H9 (cell line): ENCODE measurements at regions not wholly inside any gene's neighbourhood (a gene's known extent, or its start where the extent isn't known, plus 50 kb on each side); places are given as distances from the start of the nearest gene placed in this dataset.

Source experiments
- DNase-seq: peaks from one replicate; pipeline ENCODE4 v3.0.0-alpha.2; 2017
- H2AFZ ChIP-seq: one replicate; pipeline ENCODE4 v1.6.1; 2013; ENCODE audit warnings: mild to moderate bottlenecking, low read length, control low read depth, moderate library complexity
- H2AK5ac ChIP-seq: 2 replicates; pipeline ENCODE4 v1.6.1; 2013; ENCODE audit warnings: low read length, control low read depth, mixed read lengths; ENCODE audit not compliant: insufficient read length
- H2BK120ac ChIP-seq: one replicate; pipeline ENCODE4 v1.6.1; 2013; ENCODE audit warnings: low read depth, mild to moderate bottlenecking, low read length, control low read depth, inconsistent platforms; ENCODE audit not compliant: poor library complexity, severe bottlenecking
- H2BK12ac ChIP-seq: 2 replicates; pipeline ENCODE4 v1.6.1; 2013; ENCODE audit warnings: low read length, control low read depth, mixed read lengths, low read depth; ENCODE audit not compliant: insufficient read length
- H2BK15ac ChIP-seq: 2 replicates; pipeline ENCODE4 v1.6.1; 2013; ENCODE audit warnings: low read depth, low read length, control low read depth
- H2BK20ac ChIP-seq: one replicate; pipeline ENCODE4 v1.6.1; 2013; ENCODE audit warnings: low read depth, mild to moderate bottlenecking, low read length, control low read depth, inconsistent platforms; ENCODE audit not compliant: poor library complexity, severe bottlenecking
- H2BK5ac ChIP-seq: 2 replicates; pipeline ENCODE4 v1.6.1; 2013; ENCODE audit warnings: low read length, control low read depth, mixed read lengths; ENCODE audit not compliant: insufficient read length
- H3K14ac ChIP-seq: 2 replicates; pipeline ENCODE4 v1.6.1; 2013; ENCODE audit warnings: low read length, control low read depth; ENCODE audit not compliant: insufficient read depth
- H3K18ac ChIP-seq: 2 replicates; pipeline ENCODE4 v1.6.1; 2013; ENCODE audit warnings: low read depth, mild to moderate bottlenecking, mixed read lengths, low read length, control low read depth; ENCODE audit not compliant: insufficient read length
- H3K23ac ChIP-seq: 2 replicates; pipeline ENCODE4 v1.6.1; 2013; ENCODE audit warnings: low read length, control low read depth, mixed read lengths, low read depth; ENCODE audit not compliant: insufficient read length
- H3K23me2 ChIP-seq: 2 replicates; pipeline ENCODE4 v1.6.1; 2013; ENCODE audit warnings: low read depth, mild to moderate bottlenecking, mixed read lengths, low read length, control low read depth; ENCODE audit not compliant: insufficient read length, poor library complexity, severe bottlenecking
- H3K27ac ChIP-seq: 2 replicates; pipeline ENCODE4 v1.5.1; 2013; ENCODE audit warnings: low read length, control low read depth, mixed read lengths, low read depth; ENCODE audit not compliant: insufficient read length
- H3K27me3 ChIP-seq: 2 replicates; pipeline ENCODE4 v1.6.1; 2013; ENCODE audit warnings: low read length, control low read depth, inconsistent platforms; ENCODE audit not compliant: insufficient read depth
- H3K4ac ChIP-seq: 2 replicates; pipeline ENCODE4 v1.6.1; 2013; ENCODE audit warnings: low read depth, mild to moderate bottlenecking, control low read depth, inconsistent platforms, low read length, moderate library complexity
- H3K4me1 ChIP-seq: 2 replicates; pipeline ENCODE4 v1.6.1; 2013; ENCODE audit warnings: low read length, control low read depth, inconsistent platforms; ENCODE audit not compliant: insufficient read depth
- H3K4me2 ChIP-seq: 2 replicates; pipeline ENCODE4 v1.6.1; 2013; ENCODE audit warnings: low read length, control low read depth, mixed read lengths; ENCODE audit not compliant: insufficient read length, insufficient read depth
- H3K56ac ChIP-seq: 2 replicates; pipeline ENCODE4 v1.6.1; 2013; ENCODE audit warnings: low read depth, mild to moderate bottlenecking, mixed read lengths, low read length, control low read depth; ENCODE audit not compliant: insufficient read length
- H3K79me1 ChIP-seq: 2 replicates; pipeline ENCODE4 v1.6.1; 2013; ENCODE audit warnings: low read depth, mild to moderate bottlenecking, moderate library complexity, low read length, control low read depth, inconsistent platforms; ENCODE audit not compliant: insufficient read depth, poor library complexity, severe bottlenecking
- H3K79me2 ChIP-seq: 2 replicates; pipeline ENCODE4 v1.6.1; 2013; ENCODE audit warnings: low read length, control low read depth, inconsistent platforms; ENCODE audit not compliant: insufficient read depth
- H3K9ac ChIP-seq: 2 replicates; pipeline ENCODE4 v1.6.1; 2013; ENCODE audit warnings: low read length, control low read depth, mixed read lengths; ENCODE audit not compliant: insufficient read length; ENCODE audit errors: extremely low read depth
- H3K9me3 ChIP-seq: one replicate; pipeline ENCODE4 v1.6.1; 2013; ENCODE audit warnings: low read depth, low read length, inconsistent platforms; ENCODE audit not compliant: control insufficient read depth
- H3T11ph ChIP-seq: one replicate; pipeline ENCODE4 v1.6.1; 2013; ENCODE audit warnings: mild to moderate bottlenecking, low read length, control low read depth, inconsistent platforms
- H4K20me1 ChIP-seq: one replicate; pipeline ENCODE4 v1.6.1; 2013; ENCODE audit not compliant: control insufficient read depth, insufficient read length, insufficient read depth
- H4K5ac ChIP-seq: 2 replicates; pipeline ENCODE4 v1.6.1; 2013; ENCODE audit warnings: low read depth, mild to moderate bottlenecking, mixed read lengths, low read length, control low read depth; ENCODE audit not compliant: insufficient read length
- H4K8ac ChIP-seq: replicated peaks from 2 replicates; pipeline ENCODE4 v1.6.1; 2013; ENCODE audit warnings: low read length, control low read depth, mixed read lengths, low read depth; ENCODE audit not compliant: insufficient read length
- H4K91ac ChIP-seq: 2 replicates; pipeline ENCODE4 v1.6.1; 2013; ENCODE audit warnings: low read depth, mild to moderate bottlenecking, moderate library complexity, mixed read lengths, low read length, control low read depth; ENCODE audit not compliant: insufficient read length
- H3K27ac Mint-ChIP-seq, 3 experiments: 2 replicates in 2 of 3; 3 replicates in 1 of 3; pipeline ENCODE4 v1.8.0; 2020 to 2021; ENCODE audit warnings: mixed read lengths in 3 of 3, mild to moderate bottlenecking in 1 of 3, moderate library complexity in 1 of 3
- H3K27me3 Mint-ChIP-seq: 2 replicates; pipeline ENCODE4 v1.8.0; 2021; ENCODE audit warnings: low read depth, mild to moderate bottlenecking, moderate library complexity, mixed read lengths
- H3K36me3 Mint-ChIP-seq, 3 experiments: 2 replicates in 2 of 3; 3 replicates in 1 of 3; pipeline ENCODE4 v1.8.0; 2020 to 2021; ENCODE audit warnings: low read depth in 3 of 3, mixed read lengths in 3 of 3; ENCODE audit not compliant: insufficient read depth in 1 of 3
- H3K4me1 Mint-ChIP-seq, 2 experiments: 2 replicates each; pipeline ENCODE4 v1.8.0; 2020; ENCODE audit warnings: mixed read lengths in 2 of 2
- H3K4me3 Mint-ChIP-seq, 2 experiments: 2 replicates in 1 of 2; 3 replicates in 1 of 2; pipeline ENCODE4 v1.8.0; 2020 to 2021; ENCODE audit warnings: mild to moderate bottlenecking in 2 of 2, mixed read lengths in 2 of 2, moderate library complexity in 1 of 2
- H3K9me3 Mint-ChIP-seq, 2 experiments: 2 replicates in 1 of 2; 3 replicates in 1 of 2; pipeline ENCODE4 v1.8.0; 2020; ENCODE audit warnings: mild to moderate bottlenecking in 2 of 2, mixed read lengths in 2 of 2, moderate library complexity in 1 of 2
- WGBS: extraction: QIAGEN DNeasy Blood & Tissue Kit; methylation state at CpG from one replicate; pipeline ENCODE4 v1.1.7; 2013; ENCODE audit warnings: missing lambda C conversion rate, low lambda C conversion rate, mixed read lengths; ENCODE audit not compliant: insufficient read length; ENCODE audit errors: extremely low coverage; 5-methylcytosine and 5-hydroxymethylcytosine counted together
- TF ChIP-seq, protein P1 (sequence below): fragments of 200-600 bp; sonication (generic); conservative IDR thresholded peaks from 3 replicates; pipeline ENCODE4 v1.8.0; 2021; ENCODE audit warnings: antibody characterized with exemption, mild to moderate bottlenecking

- Histone ChIP-seq H3K14ac (no peak overlapping the region), H3K4me2 (no peak overlapping the region), H3K27me3 (no peaks in the 10 kb centered on the region), H3K27ac (no peak overlapping the region), H2AFZ (no peak overlapping the region), H3K79me2 (no peaks in the 10 kb centered on the region), H2AK5ac (no peak overlapping the region), H3K23ac (no peak overlapping the region), H3T11ph (no peak overlapping the region), H2BK5ac (no peak overlapping the region), H3K9me3 (no peaks in the 10 kb centered on the region), H2BK20ac (no peak overlapping the region), H3K9ac (no peak overlapping the region), H2BK12ac (no peak overlapping the region), H4K8ac (no peak overlapping the region), H4K5ac (no peak overlapping the region), H3K4ac (no peak overlapping the region), H3K23me2 (no peaks in the 10 kb centered on the region), H4K91ac (no peak overlapping the region), H3K4me1 (peaks cover 12% of the 10 kb centered on the region; the same call in 1 of the 2 replicates), H3K79me1 (no peaks in the 10 kb centered on the region), H2BK15ac (no peak overlapping the region), H2BK120ac (no peak overlapping the region), H3K18ac (no peak overlapping the region), H3K56ac (no peak overlapping the region), H4K20me1 (no peaks in the 10 kb centered on the region)
- TF ChIP-seq, protein P1, sequence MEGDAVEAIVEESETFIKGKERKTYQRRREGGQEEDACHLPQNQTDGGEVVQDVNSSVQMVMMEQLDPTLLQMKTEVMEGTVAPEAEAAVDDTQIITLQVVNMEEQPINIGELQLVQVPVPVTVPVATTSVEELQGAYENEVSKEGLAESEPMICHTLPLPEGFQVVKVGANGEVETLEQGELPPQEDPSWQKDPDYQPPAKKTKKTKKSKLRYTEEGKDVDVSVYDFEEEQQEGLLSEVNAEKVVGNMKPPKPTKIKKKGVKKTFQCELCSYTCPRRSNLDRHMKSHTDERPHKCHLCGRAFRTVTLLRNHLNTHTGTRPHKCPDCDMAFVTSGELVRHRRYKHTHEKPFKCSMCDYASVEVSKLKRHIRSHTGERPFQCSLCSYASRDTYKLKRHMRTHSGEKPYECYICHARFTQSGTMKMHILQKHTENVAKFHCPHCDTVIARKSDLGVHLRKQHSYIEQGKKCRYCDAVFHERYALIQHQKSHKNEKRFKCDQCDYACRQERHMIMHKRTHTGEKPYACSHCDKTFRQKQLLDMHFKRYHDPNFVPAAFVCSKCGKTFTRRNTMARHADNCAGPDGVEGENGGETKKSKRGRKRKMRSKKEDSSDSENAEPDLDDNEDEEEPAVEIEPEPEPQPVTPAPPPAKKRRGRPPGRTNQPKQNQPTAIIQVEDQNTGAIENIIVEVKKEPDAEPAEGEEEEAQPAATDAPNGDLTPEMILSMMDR, result no peak
- no peaks in the 10 kb centered on the region for H3K36me3 Mint-ChIP-seq
- H3K4me1 Mint-ChIP-seq, result peaks cover 28% of the 10 kb centered on the region in 2 experiments
- DNase-seq, result no peak
- H3K27me3 Mint-ChIP-seq, result no peaks in the 10 kb centered on the region
- no CpG with 5 or more reads among the region's 3 CpGs for WGBS
- no peak overlapping the region for H3K27ac Mint-ChIP-seq
- no peak overlapping the region for H3K4me3 Mint-ChIP-seq
- H3K9me3 Mint-ChIP-seq, result no peaks in the 10 kb centered on the region
These were observed 84.3 kb upstream of the ARHGAP29 start for GRCh38 chr1:94321662-94322061.
